K562 (cell line): ENCODE measurements at regions not wholly inside any gene's neighbourhood (a gene's known extent, or its start where the extent isn't known, plus 50 kb on each side); places are given as distances from the start of the nearest gene placed in this dataset.
A peak's percentile ranks its signal among the peaks of the same experiment; 100 is the strongest.

ENCODE experiments used
- CBX3 ChIP-seq, 2 experiments: IDR thresholded peaks; 1 replicate in 1 of 2; 2 replicates in 1 of 2; pipeline ENCODE4 v1.6.1; 2012; ENCODE audit warnings: inconsistent platforms in 2 of 2, low read length in 2 of 2, borderline replicate concordance in 1 of 2, control low read depth in 1 of 2
- DDX20 ChIP-seq: fragments of 450-650 bp; IDR thresholded peaks from 2 replicates; pipeline ENCODE4 v1.6.1; 2016; ENCODE audit warnings: missing genetic modification characterization, low read depth, mild to moderate bottlenecking, missing compliant biosample characterization, moderate library complexity
- ETV1 ChIP-seq: fragments of 450-650 bp; conservative IDR thresholded peaks from 2 replicates; pipeline ENCODE4 v1.6.1; 2016; ENCODE audit warnings: missing genetic modification characterization, control low read depth, low read depth, missing compliant biosample characterization
- KLF6 ChIP-seq: fragments of 250-450 bp; sonication (Bioruptor Pico); IDR thresholded peaks from 2 replicates; pipeline ENCODE4 v1.4.0; 2020; ENCODE audit warnings: mild to moderate bottlenecking, moderate library complexity, borderline replicate concordance
- L3MBTL2 ChIP-seq: fragments of 450-650 bp; IDR thresholded peaks from 2 replicates; pipeline ENCODE4 v1.6.1; 2016; ENCODE audit warnings: mild to moderate bottlenecking, moderate library complexity
- NCOR1 ChIP-seq: fragments of 450-650 bp; IDR thresholded peaks from 2 replicates; pipeline ENCODE4 v1.6.1; 2016; ENCODE audit warnings: mild to moderate bottlenecking, moderate library complexity
- PBX2 ChIP-seq, 2 experiments: IDR thresholded peaks in 1 of 2; conservative IDR thresholded peaks in 1 of 2; 2 replicates each; pipeline ENCODE4 v1.6.1; 2016; ENCODE audit warnings: low read depth in 2 of 2, mild to moderate bottlenecking in 1 of 2, missing compliant biosample characterization in 1 of 2, missing genetic modification characterization in 1 of 2, moderate library complexity in 1 of 2
- PCBP2 ChIP-seq: fragments of 200-400 bp; formaldehyde crosslinking; IDR thresholded peaks from 2 replicates; pipeline ENCODE4 v1.6.1; 2018; ENCODE audit warnings: low read length, low read depth, mild to moderate bottlenecking, moderate library complexity; ENCODE audit not compliant: poor library complexity, severe bottlenecking
- SMAD4 ChIP-seq: fragments of 250-450 bp; sonication (Bioruptor Pico); conservative IDR thresholded peaks from 2 replicates; pipeline ENCODE4 v1.8.0; 2021; ENCODE audit warnings: inconsistent platforms, mild to moderate bottlenecking, moderate library complexity
- SRSF7 ChIP-seq: fragments of 200-400 bp; formaldehyde crosslinking; optimal IDR thresholded peaks from 2 replicates; pipeline ENCODE3; 2017; ENCODE audit warnings: mild to moderate bottlenecking, low read depth, low read length
- TEAD4 ChIP-seq, 2 experiments: sonication (generic) in 1 of 2; formaldehyde crosslinking in 1 of 2; IDR thresholded peaks; 2 replicates each; pipeline versions ENCODE4 v1.6.1 to v1.8.0; 2012 to 2022; ENCODE audit warnings: borderline replicate concordance in 1 of 2, inconsistent platforms in 1 of 2, low read length in 1 of 2, mild to moderate bottlenecking in 1 of 2, missing genetic modification reagents in 1 of 2
- ZNF354B ChIP-seq: fragments of 250-450 bp; sonication (Bioruptor Pico); IDR thresholded peaks from 2 replicates; pipeline ENCODE4 v1.4.0; 2020
- ZNF431 ChIP-seq: sonication (generic); formaldehyde crosslinking; IDR thresholded peaks from 2 replicates; pipeline ENCODE4 v1.8.0; 2022; ENCODE audit warnings: mild to moderate bottlenecking, missing genetic modification reagents
- ZNF609 ChIP-seq: sonication (generic); formaldehyde crosslinking; IDR thresholded peaks from 2 replicates; pipeline ENCODE4 v1.8.1; 2023; ENCODE audit warnings: missing genetic modification reagents, mild to moderate bottlenecking, borderline replicate concordance
- ZNF79 ChIP-seq: fragments of 250-450 bp; sonication (Bioruptor Pico); IDR thresholded peaks from 2 replicates; pipeline ENCODE4 v1.4.0; 2020; ENCODE audit warnings: low read depth, mild to moderate bottlenecking, moderate library complexity
- TF ChIP-seq, protein P1 (sequence below): fragments of 450-650 bp; IDR thresholded peaks from 2 replicates; pipeline ENCODE4 v1.6.1; 2016

DNA sequence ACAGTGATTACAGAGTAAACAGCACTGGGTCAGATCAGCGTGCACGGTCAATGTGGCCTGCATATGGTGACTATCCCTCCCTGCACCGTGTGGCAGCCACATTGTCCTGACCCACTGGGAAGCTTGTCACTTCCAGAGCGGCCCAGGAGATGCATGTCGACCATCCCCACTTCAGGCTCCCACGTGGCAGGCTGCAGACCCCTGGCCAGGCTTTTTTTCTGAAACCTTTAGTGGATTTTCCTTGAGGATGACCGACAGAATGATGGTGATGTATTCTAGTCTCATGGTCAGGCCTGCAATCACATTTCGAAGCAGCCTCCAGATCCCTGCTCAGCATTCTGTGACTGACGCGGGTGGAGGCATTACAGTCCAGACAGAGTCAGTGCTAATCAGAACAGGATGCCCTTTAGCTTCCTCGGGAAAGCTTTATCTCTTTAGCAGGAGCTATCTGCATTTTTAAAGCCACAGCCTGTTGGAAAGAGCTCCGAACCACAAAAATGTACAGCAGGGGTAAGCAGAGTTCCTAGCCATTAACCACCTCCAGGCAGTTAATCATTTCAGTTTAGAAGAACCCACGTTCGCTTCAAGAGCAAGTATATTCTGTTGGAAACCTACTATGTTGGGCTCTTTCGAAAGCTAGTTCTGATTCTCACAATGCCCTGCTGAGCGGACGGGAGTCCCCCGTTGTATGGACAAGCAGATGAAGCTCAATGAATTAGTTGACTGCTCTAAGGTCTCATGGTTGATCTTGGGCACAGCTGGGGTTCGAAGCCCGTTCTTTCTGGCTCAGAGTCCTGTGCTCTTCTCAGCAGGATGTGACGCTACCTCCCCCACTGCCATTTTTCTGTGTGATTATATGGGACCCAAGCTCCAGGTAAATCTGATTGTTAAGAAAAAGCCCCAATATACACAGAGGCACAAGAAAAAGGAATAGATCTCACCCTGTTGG lies 56.5 kb downstream of the IRF2BP2 start (continued):
- TF ChIP-seq ETV1 (tag) = peak; percentile 78
- TF ChIP-seq CBX3 (IDR thresholded peaks at IDR 0.05; ENCODE audit: borderline replicate concordance in 1 of 2, low read length in 2 of 2) = peak in 1 of 2 experiments; percentile 17; a peak in 1 of 3 replicates
- TF ChIP-seq ZNF354B (CRISPR knock-in tag) = no peak
- peak; percentile 38; the same call in 1 of the 2 replicates for TF ChIP-seq DDX20 (tag)
- TF ChIP-seq L3MBTL2 = peak; percentile 84
- TF ChIP-seq SMAD4 = peak; percentile 87; the same call in 1 of the 2 replicates
- 0 out of 2 replicates have a peak, but pooled peaks have one; percentile 24 for TF ChIP-seq ZNF609
- TF ChIP-seq PCBP2 = no peak
- no peak for TF ChIP-seq PBX2 (CRISPR knock-in tag; IDR thresholded peaks at IDR 0.05; ENCODE audit: low read depth)
- peak; percentile 58; the same call in 1 of the 2 replicates for TF ChIP-seq PBX2 (tag; conservative IDR thresholded peaks at IDR 0.05; ENCODE audit: low read depth)
- TF ChIP-seq ZNF431 (CRISPR knock-in tag) = 0 out of 2 replicates have a peak, but pooled peaks have one; percentile 34
- TF ChIP-seq, protein P1, sequence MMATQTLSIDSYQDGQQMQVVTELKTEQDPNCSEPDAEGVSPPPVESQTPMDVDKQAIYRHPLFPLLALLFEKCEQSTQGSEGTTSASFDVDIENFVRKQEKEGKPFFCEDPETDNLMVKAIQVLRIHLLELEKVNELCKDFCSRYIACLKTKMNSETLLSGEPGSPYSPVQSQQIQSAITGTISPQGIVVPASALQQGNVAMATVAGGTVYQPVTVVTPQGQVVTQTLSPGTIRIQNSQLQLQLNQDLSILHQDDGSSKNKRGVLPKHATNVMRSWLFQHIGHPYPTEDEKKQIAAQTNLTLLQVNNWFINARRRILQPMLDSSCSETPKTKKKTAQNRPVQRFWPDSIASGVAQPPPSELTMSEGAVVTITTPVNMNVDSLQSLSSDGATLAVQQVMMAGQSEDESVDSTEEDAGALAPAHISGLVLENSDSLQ = peak; percentile 89
- TF ChIP-seq KLF6 = 0 out of 2 replicates have a peak, but pooled peaks have one; percentile 37
- peak; percentile 59 for TF ChIP-seq NCOR1
- peak; percentile 85 for TF ChIP-seq TEAD4 (IDR thresholded peaks at IDR 0.05; ENCODE audit: low read length)
- TF ChIP-seq TEAD4 (CRISPR knock-in tag; IDR thresholded peaks at IDR 0.05; ENCODE audit: borderline replicate concordance) = no peak
- TF ChIP-seq SRSF7 = no peak
- TF ChIP-seq ZNF79 (CRISPR knock-in tag) = 0 out of 2 replicates have a peak, but pooled peaks have one; percentile 32
